ENCODE measurements at regions not wholly inside any gene's neighbourhood (a gene's known extent, or its start where the extent isn't known, plus 50 kb on each side); places are given as distances from the start of the nearest gene placed in this dataset.

DNA sequence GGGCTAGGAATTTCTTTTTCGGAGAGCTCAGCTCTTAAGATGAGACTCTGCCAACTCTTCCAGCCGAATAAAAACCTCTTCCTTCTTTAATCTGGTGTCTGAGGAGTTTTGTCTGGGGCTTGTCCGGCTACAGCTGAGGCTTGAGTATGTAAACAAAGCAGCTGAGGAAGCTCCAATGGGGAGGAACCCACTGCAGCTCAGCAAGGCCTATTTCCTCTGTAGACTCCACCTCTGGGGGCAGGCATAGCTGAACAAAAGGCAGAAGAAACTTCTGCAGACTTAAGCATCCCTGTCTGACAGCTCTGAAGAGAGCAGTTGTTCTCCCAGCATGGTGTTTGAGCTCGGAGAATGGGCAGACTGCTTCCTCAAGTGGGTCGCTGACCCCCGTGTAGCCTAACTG, 838.7 kb downstream of the CCDC85A start:
- no TSS peak for BruUV-seq (replicated peaks)
- WGBS (ENCODE audit: low lambda C conversion rate): 5% methylated on average over 3 of the region's 6 CpGs
- Histone ChIP-seq H3K4me2 (ENCODE audit: low read depth, low read length) (no peak overlapping the region), H3K9me3 (ENCODE audit: low read length) (peaks cover 79% of the 10 kb centered on the region), H3K79me2 (ENCODE audit: insufficient read depth, low read length) (no peaks in the 10 kb centered on the region), H2AFZ (ENCODE audit: low read length) (no peak overlapping the region), H3K4me1 (ENCODE audit: insufficient read depth, low read length) (no peaks in the 10 kb centered on the region), H3K4me3 (replicated peaks in 1 of 3; ENCODE audit: insufficient read depth in 1 of 3, low read depth in 2 of 3, low read length in 3 of 3) (no peak overlapping the region), H3K27ac (ENCODE audit: extremely low read length, insufficient read depth, low read length) (no peak overlapping the region), H3K27me3 (ENCODE audit: control insufficient read depth in 1 of 2, insufficient read depth in 2 of 2, low read length in 2 of 2) (no peaks in the 10 kb centered on the region), H4K20me1 (ENCODE audit: insufficient read depth, low read length) (no peaks in the 10 kb centered on the region), H3K9ac (ENCODE audit: insufficient read depth, low read depth, low read length) (no peak overlapping the region), H3K36me3 (replicated peaks in 1 of 2; ENCODE audit: control insufficient read depth in 1 of 2, insufficient read depth in 2 of 2, low read length in 2 of 2) (no peaks in the 10 kb centered on the region)
- CTCF ChIA-PET (ENCODE audit: low intra/inter-chr PET ratio, low total read pairs): no interaction called here
- TF ChIP-seq FOXC1 (CRISPR knock-in tag; IDR thresholded peaks at IDR 0.05; ENCODE audit: borderline replicate concordance): no peak
- TF ChIP-seq PAF1 (CRISPR knock-in tag; IDR thresholded peaks at IDR 0.05): no peak
- no peak for TF ChIP-seq TIGD3 (CRISPR knock-in tag; IDR thresholded peaks at IDR 0.05; ENCODE audit: borderline replicate concordance)
- TF ChIP-seq TFE3 (CRISPR knock-in tag; IDR thresholded peaks at IDR 0.05): no peak
- TF ChIP-seq, protein P1, sequence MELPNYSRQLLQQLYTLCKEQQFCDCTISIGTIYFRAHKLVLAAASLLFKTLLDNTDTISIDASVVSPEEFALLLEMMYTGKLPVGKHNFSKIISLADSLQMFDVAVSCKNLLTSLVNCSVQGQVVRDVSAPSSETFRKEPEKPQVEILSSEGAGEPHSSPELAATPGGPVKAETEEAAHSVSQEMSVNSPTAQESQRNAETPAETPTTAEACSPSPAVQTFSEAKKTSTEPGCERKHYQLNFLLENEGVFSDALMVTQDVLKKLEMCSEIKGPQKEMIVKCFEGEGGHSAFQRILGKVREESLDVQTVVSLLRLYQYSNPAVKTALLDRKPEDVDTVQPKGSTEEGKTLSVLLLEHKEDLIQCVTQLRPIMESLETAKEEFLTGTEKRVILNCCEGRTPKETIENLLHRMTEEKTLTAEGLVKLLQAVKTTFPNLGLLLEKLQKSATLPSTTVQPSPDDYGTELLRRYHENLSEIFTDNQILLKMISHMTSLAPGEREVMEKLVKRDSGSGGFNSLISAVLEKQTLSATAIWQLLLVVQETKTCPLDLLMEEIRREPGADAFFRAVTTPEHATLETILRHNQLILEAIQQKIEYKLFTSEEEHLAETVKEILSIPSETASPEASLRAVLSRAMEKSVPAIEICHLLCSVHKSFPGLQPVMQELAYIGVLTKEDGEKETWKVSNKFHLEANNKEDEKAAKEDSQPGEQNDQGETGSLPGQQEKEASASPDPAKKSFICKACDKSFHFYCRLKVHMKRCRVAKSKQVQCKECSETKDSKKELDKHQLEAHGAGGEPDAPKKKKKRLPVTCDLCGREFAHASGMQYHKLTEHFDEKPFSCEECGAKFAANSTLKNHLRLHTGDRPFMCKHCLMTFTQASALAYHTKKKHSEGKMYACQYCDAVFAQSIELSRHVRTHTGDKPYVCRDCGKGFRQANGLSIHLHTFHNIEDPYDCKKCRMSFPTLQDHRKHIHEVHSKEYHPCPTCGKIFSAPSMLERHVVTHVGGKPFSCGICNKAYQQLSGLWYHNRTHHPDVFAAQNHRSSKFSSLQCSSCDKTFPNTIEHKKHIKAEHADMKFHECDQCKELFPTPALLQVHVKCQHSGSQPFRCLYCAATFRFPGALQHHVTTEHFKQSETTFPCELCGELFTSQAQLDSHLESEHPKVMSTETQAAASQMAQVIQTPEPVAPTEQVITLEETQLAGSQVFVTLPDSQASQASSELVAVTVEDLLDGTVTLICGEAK (IDR thresholded peaks at IDR 0.05): no peak
- TF ChIP-seq, protein P1 (CRISPR knock-in tag; IDR thresholded peaks at IDR 0.05): no peak
- POLR2A ChIA-PET: no interaction called here
- DNase-seq (ENCODE audit: low spot score) (no peak), FAIRE-seq (no peak), ATAC-seq (no peak)
- in situ Hi-C loops (cut with HindIII; ENCODE audit: extremely low pct_ligation_motif_present, low pct_unique_long_range_greater_than_20kb) (no loop called here), intact Hi-C loops (cut with micrococcal nuclease; ENCODE audit: unreplicated experiment) (no loop called here)
